ENCODE measurements at regions not wholly inside any gene's neighbourhood (a gene's known extent, or its start where the extent isn't known, plus 50 kb on each side); places are given as distances from the start of the nearest gene placed in this dataset.
A peak's percentile ranks its signal among the peaks of the same experiment; 100 is the strongest.

DNA sequence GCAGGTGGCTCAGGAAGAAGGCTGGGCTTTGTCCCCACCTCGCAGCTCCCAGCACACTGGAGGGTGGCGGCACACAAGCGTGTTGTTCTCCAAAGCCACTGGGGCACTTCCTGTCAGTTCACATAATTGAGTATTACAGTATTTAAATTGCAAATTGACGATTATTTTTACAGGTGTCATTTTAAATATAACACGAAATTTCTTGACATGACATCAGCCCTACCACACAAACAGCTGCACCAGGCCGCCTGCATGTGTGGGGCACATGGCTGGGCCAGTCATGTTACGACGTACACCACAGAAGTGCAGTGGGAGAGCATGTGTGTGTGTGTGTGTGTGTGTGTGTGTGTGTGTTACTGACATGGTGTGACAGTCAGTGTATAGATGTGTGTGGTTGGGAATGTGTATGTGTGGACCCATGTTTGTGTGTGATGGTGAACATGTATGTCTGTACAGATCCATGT lies 155.6 kb downstream of the TTC32 start:
- ATAC-seq = no peak
- H3K27me3 ChIP-seq = no peaks in the 10 kb centered on the region
- no peak overlapping the region for H3K27ac ChIP-seq
- no peaks in the 10 kb centered on the region for H3K9me3 ChIP-seq
- H3K36me3 ChIP-seq = no peaks in the 10 kb centered on the region
- TF ChIP-seq, protein P1, sequence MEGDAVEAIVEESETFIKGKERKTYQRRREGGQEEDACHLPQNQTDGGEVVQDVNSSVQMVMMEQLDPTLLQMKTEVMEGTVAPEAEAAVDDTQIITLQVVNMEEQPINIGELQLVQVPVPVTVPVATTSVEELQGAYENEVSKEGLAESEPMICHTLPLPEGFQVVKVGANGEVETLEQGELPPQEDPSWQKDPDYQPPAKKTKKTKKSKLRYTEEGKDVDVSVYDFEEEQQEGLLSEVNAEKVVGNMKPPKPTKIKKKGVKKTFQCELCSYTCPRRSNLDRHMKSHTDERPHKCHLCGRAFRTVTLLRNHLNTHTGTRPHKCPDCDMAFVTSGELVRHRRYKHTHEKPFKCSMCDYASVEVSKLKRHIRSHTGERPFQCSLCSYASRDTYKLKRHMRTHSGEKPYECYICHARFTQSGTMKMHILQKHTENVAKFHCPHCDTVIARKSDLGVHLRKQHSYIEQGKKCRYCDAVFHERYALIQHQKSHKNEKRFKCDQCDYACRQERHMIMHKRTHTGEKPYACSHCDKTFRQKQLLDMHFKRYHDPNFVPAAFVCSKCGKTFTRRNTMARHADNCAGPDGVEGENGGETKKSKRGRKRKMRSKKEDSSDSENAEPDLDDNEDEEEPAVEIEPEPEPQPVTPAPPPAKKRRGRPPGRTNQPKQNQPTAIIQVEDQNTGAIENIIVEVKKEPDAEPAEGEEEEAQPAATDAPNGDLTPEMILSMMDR (IDR thresholded peaks at IDR 0.05) = no peak
- DNase-seq = no peak
- H3K4me1 ChIP-seq = peaks cover 0 to 6% of the 10 kb centered on the region in 2 donors
- intact Hi-C loops (cut with DNase I) = no loop called here
- no peak overlapping the region for H3K4me3 ChIP-seq

DNA sequence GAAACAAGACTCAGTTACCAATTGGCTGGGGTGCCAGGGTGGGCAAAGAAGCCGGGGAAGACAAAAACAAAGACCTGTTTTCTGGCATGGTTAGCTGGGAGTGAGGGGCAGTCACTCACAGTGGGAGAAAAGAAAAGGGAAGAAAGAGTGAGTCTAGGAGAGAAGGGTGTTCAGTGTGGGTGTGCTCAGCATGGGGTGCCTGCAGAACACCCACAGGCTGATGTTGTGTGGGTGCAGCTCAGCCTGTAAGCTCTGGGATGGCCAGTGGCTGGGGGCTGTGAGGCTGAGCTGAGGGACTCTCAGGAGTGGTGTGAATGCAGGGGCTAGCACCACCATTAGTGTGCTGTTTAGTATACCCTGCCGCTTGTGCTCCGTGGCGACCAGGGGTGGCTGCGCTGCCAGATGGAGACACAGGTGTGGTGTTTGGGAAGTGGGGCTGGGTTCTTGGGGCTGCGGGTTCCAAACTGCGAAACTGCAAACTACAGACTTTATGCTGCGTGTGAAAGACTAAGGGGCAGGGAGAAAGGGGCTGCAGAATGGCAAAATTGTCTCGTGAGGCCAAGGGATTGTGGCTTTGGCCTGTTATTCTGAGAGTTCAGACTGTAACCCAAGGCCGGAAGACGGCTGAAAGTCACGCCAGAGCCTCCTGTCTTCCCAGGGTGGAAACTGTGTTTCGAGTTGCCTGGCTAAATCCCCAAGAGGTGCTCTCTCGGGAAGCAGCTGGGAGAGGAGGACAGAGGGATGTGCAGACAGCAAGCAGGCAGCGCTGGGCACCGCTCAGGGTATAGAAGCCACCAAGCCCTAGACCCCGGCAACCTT lies 156.3 kb downstream of the TTC32 start:
- no peaks in the 10 kb centered on the region for H3K36me3 ChIP-seq
- no peaks in the 10 kb centered on the region for H3K27me3 ChIP-seq
- intact Hi-C loops (cut with DNase I) = no loop called here
- TF ChIP-seq, protein P1 (IDR thresholded peaks at IDR 0.05) = no peak
- peaks cover 0 to 6% of the 10 kb centered on the region in 2 donors for H3K4me1 ChIP-seq
- H3K27ac ChIP-seq = no peak overlapping the region
- no peak for ATAC-seq
- H3K9me3 ChIP-seq = no peaks in the 10 kb centered on the region
- no peak overlapping the region for H3K4me3 ChIP-seq
- DNase-seq = no peak

DNA sequence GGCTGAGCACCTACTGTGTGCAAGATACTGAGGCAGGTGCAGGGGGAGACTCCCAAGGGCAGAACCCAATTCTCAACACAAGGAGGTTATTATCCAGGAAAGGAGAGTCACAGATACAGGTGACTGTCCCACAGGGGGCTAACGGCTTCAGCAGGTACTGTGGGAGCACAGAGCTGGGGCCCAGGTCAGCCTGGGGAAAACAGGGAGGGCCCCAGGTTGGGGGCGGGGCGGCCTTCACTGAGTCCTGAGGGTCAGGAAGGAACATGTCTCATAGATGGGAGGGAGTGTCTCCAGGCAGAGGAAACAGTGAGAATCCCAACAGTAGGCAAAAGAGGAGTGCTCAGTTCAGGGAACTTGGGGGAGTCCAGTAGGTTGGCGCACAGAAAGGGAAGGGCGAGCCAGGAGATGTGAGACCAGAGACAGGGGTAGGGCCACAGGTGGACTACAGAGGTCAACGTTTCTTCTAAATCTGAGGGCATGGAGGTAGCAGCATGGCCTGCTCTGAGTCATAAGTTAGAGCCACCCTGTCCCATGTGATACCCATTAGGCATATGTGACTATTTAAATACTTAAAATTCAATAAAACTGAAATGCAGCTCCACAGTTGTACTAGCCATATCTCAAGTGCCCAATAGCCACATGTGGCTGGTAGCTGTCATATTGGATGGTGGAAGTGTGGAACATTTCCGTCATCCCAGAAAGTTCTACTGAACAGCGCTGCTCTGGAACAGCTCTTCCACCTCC lies 157.2 kb downstream of the TTC32 start:
- intact Hi-C loops (cut with DNase I) = no loop called here
- TF ChIP-seq, protein P1 (IDR thresholded peaks at IDR 0.05) = no peak
- no peaks in the 10 kb centered on the region for H3K9me3 ChIP-seq
- H3K27me3 ChIP-seq = no peaks in the 10 kb centered on the region
- ATAC-seq (no peak), DNase-seq (no peak)
- H3K4me3 ChIP-seq = no peak overlapping the region
- H3K27ac ChIP-seq = no peak overlapping the region
- H3K36me3 ChIP-seq = no peaks in the 10 kb centered on the region
- H3K4me1 ChIP-seq = peaks cover 0 to 6% of the 10 kb centered on the region in 2 donors

DNA sequence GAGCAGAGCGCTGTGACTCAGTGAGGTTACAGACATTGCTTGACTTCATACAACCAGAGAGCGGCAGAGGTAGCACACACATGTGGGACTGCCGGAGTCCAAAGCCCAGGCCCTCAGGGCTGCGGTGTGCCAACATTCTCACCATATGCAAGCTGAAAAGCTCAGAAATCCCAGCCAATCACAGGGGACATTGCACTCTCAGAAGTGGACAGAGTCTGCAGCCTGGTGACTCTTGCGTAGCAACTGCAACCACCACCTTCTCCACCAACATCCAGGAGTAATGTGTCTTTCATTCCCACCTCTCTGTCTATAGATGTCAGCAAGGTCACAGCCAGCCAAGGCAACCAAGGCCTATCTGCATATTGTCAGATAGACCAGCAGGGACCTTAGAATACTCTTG lies 158.1 kb downstream of the TTC32 start:
- H3K27me3 ChIP-seq = no peaks in the 10 kb centered on the region
- intact Hi-C loops (cut with DNase I) = no loop called here
- no peaks in the 10 kb centered on the region for H3K9me3 ChIP-seq
- no peak for DNase-seq
- H3K4me1 ChIP-seq = peaks cover 0 to 6% of the 10 kb centered on the region in 2 donors
- H3K4me3 ChIP-seq = no peak overlapping the region
- ATAC-seq = no peak
- TF ChIP-seq, protein P1 (IDR thresholded peaks at IDR 0.05) = no peak
- no peak overlapping the region for H3K27ac ChIP-seq
- H3K36me3 ChIP-seq = no peaks in the 10 kb centered on the region

DNA sequence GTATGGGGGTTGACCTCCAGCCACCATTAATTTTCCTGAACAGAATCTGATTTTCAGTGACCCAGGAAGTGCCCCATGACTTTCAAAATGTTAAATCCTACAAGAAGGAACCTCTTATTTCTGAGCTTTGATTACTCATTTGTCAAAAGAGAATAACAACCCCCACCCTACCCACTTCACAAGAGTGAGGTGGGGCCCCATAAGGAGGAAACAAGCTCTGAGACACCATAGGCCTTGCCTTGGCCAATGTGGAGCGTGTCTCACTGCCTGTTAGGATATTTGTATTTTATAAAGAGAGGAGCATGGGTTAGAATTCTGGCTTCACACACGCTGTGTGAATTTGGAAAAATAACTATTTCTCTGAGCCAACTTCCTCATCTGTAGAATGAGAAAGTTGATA lies 158.9 kb downstream of the TTC32 start:
- Histone ChIP-seq H3K27me3 (no peaks in the 10 kb centered on the region), H3K36me3 (no peaks in the 10 kb centered on the region), H3K4me3 (no peak overlapping the region), H3K9me3 (no peaks in the 10 kb centered on the region), H3K27ac (no peak overlapping the region), H3K4me1 (peaks cover 0 to 6% of the 10 kb centered on the region in 2 donors)
- DNase-seq (no peak), ATAC-seq (peak; percentile 7)
- TF ChIP-seq, protein P1 (IDR thresholded peaks at IDR 0.05) = no peak
- intact Hi-C loops (cut with DNase I) = no loop called here

Measured in left lung (tissue), 4 donors.